Adrenal gland (tissue), 5 donors: ENCODE measurements at regions not wholly inside any gene's neighbourhood (a gene's known extent, or its start where the extent isn't known, plus 50 kb on each side); places are given as distances from the start of the nearest gene placed in this dataset.

ENCODE experiments used
- POLR2A ChIP-seq, 2 donors: fragments of 450-650 bp; IDR thresholded peaks; one replicate each; pipeline ENCODE4 v1.6.1; 2017; ENCODE audit warnings: antibody characterized with exemption in 2 of 2, mild to moderate bottlenecking in 2 of 2, moderate library complexity in 1 of 2
- TF ChIP-seq, protein P1 (sequence below), 6 experiments: fragments of 450-650 bp in 4 of 6; fragments of 200-600 bp in 2 of 6; sonication (generic) in 1 of 6; IDR thresholded peaks; 1 replicate in 5 of 6; 2 replicates in 1 of 6; pipeline versions ENCODE4 v1.5.1 to v1.8.0; 2016 to 2021; ENCODE audit warnings: antibody characterized with exemption in 6 of 6, mild to moderate bottlenecking in 2 of 6, moderate library complexity in 1 of 6
- donor health status: DM: no; HTN: no; CAD: no.

GRCh38 chr11:11028017-11028692, 170.3 kb upstream of the ZBED5 start:
- TF ChIP-seq, protein P1, sequence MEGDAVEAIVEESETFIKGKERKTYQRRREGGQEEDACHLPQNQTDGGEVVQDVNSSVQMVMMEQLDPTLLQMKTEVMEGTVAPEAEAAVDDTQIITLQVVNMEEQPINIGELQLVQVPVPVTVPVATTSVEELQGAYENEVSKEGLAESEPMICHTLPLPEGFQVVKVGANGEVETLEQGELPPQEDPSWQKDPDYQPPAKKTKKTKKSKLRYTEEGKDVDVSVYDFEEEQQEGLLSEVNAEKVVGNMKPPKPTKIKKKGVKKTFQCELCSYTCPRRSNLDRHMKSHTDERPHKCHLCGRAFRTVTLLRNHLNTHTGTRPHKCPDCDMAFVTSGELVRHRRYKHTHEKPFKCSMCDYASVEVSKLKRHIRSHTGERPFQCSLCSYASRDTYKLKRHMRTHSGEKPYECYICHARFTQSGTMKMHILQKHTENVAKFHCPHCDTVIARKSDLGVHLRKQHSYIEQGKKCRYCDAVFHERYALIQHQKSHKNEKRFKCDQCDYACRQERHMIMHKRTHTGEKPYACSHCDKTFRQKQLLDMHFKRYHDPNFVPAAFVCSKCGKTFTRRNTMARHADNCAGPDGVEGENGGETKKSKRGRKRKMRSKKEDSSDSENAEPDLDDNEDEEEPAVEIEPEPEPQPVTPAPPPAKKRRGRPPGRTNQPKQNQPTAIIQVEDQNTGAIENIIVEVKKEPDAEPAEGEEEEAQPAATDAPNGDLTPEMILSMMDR (IDR thresholded peaks at IDR 0.05): peak; percentile 61 to 74 (median 70)
- no peak for TF ChIP-seq POLR2A (IDR thresholded peaks at IDR 0.05)
